HG02798 (cell line): ENCODE measurements at regions not wholly inside any gene's neighbourhood (a gene's known extent, or its start where the extent isn't known, plus 50 kb on each side); places are given as distances from the start of the nearest gene placed in this dataset.

ENCODE experiments used
- ATAC-seq: cut with Tn5 transposase; IDR thresholded peaks from one replicate; pipeline ENCODE4 v1.9.1; 2021; ENCODE audit warnings: mild to moderate bottlenecking; ENCODE audit not compliant: unreplicated experiment, poor library complexity

GRCh38 chr3:135310317-135310716 is 515.3 kb downstream of the EPHB1 start:
- no peak for ATAC-seq

GRCh38 chr3:135311699-135312098 is 516.6 kb downstream of the EPHB1 start:
- ATAC-seq = no peak

GRCh38 chr3:135314237-135314636 is 519.2 kb downstream of the EPHB1 start:
- no peak for ATAC-seq

GRCh38 chr3:135324301-135324700 is 529.2 kb downstream of the EPHB1 start:
- no peak for ATAC-seq

- ATAC-seq = no peak
These were observed 530.0 kb downstream of the EPHB1 start for GRCh38 chr3:135325096-135325495.

GRCh38 chr3:135325726-135326235 is 530.7 kb downstream of the EPHB1 start:
- ATAC-seq = no peak

GRCh38 chr3:135326851-135327250 is 531.8 kb downstream of the EPHB1 start:
- ATAC-seq = no peak

- no peak for ATAC-seq
These were observed 533.0 kb downstream of the EPHB1 start for GRCh38 chr3:135328036-135328435.

- ATAC-seq = no peak
These were observed 534.4 kb downstream of the EPHB1 start for GRCh38 chr3:135329479-135329878.

- ATAC-seq = no peak
These were observed 542.1 kb downstream of the EPHB1 start for GRCh38 chr3:135337192-135337591.

- no peak for ATAC-seq
These were observed 553.6 kb downstream of the EPHB1 start for GRCh38 chr3:135348690-135349089.

- no peak for ATAC-seq
These were observed 554.3 kb downstream of the EPHB1 start for GRCh38 chr3:135349254-135349948.

- ATAC-seq = no peak
These were observed 557.2 kb downstream of the EPHB1 start for GRCh38 chr3:135352213-135352612.

- ATAC-seq = no peak
These were observed 567.8 kb downstream of the EPHB1 start for GRCh38 chr3:135362889-135363288.

GRCh38 chr3:135364676-135365075 is 569.6 kb downstream of the EPHB1 start:
- ATAC-seq = no peak

GRCh38 chr3:135366816-135367215 is 571.8 kb downstream of the EPHB1 start:
- ATAC-seq = no peak

- ATAC-seq = no peak
These were observed 573.3 kb downstream of the EPHB1 start for GRCh38 chr3:135368316-135368715.

- no peak for ATAC-seq
These were observed 573.7 kb downstream of the EPHB1 start for GRCh38 chr3:135368781-135369180.

GRCh38 chr3:135374571-135374970 is 579.5 kb downstream of the EPHB1 start:
- ATAC-seq = no peak

GRCh38 chr3:135382188-135382587 is 583.3 kb upstream of the PPP2R3A start:
- no peak for ATAC-seq

GRCh38 chr3:135382621-135383020 is 582.9 kb upstream of the PPP2R3A start:
- ATAC-seq = no peak

GRCh38 chr3:135383301-135383700 is 582.2 kb upstream of the PPP2R3A start:
- no peak for ATAC-seq
